ENCODE measurements at regions not wholly inside any gene's neighbourhood (a gene's known extent, or its start where the extent isn't known, plus 50 kb on each side); places are given as distances from the start of the nearest gene placed in this dataset.

GRCh38 chr18:67966224-67966623, 449.7 kb upstream of the DSEL start:
- DNase-seq (ENCODE audit: low spot score) = no peak

DNA sequence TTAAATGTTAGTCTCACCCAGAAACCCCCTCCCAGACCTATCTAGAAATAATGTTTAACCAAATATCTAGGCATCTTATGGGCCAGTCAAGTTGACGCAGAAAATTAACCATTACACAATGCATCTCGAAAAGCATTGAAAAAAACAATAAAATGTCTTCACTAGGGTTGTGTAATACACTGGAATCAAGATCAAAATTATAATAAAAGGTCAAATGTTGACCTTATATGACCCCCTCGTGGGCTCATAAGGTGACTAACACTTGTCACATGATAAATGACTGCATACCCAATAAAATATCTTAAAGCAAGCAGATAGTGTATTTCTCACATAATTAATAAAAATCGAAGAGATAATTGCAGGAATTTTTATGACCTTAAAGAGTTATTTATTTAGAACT, 447.9 kb upstream of the DSEL start:
- no peak for DNase-seq (ENCODE audit: low spot score)

DNA sequence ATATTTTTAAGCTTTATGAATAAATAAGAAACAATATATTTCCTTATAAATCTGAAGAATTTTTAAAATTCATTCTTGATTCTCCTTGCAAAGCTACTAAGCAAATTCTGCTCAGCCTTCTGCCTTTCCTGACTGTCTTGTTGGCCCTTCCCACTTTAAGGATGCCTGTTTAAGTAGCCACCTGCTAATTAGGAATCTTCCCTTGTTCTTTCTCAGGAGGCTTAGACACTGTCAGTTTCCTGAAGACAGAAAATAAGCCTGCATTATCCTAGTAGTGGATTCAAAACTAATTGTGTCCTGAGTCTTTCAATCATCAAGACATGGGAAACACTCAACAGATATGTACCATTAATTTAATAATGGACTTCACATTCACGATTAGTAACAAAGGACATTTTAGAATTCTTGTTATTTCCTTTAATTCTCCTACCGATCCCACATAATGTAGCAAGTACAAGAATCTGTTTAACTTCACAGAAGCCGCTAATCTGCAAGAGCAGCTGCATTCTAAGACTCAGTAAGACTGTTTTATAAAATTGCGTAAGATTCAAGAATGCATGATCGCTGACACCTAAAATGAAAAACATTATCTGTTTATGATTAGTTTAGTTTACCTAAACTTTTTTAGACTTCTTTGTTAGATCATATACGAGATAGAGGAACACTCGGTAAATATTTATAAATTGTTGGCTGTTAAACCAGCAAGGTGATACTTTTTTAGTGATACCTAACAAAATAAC, 445.4 kb upstream of the DSEL start:
- DNase-seq (ENCODE audit: low spot score) = no peak

DNA sequence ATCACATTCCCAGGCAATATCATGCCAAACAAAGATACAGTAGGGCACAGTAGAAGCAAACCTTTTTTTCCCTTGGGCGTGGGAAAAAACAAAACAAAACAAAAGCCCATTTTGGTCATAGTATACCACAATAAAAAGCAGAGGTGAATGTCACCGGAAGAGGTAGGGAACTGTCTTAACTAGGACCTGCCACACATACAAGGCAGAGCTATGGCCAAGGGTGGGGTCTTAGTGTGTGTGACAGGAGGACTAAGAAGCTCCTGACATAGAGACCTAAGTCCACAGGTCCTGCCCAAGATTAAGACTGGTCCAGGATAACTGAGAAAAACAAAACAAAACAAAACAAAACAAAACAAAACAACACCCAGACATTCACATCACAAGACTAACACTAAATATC, 441.2 kb upstream of the DSEL start:
- DNase-seq (ENCODE audit: low spot score) = no peak

- DNase-seq (ENCODE audit: low spot score) = no peak
These were observed 438.1 kb upstream of the DSEL start for GRCh38 chr18:67954594-67954993.

- DNase-seq (ENCODE audit: low spot score) = no peak
These were observed 434.6 kb upstream of the DSEL start for GRCh38 chr18:67951137-67951536.

GRCh38 chr18:67938660-67939059, 422.1 kb upstream of the DSEL start:
- no peak for DNase-seq (ENCODE audit: low spot score)

DNA sequence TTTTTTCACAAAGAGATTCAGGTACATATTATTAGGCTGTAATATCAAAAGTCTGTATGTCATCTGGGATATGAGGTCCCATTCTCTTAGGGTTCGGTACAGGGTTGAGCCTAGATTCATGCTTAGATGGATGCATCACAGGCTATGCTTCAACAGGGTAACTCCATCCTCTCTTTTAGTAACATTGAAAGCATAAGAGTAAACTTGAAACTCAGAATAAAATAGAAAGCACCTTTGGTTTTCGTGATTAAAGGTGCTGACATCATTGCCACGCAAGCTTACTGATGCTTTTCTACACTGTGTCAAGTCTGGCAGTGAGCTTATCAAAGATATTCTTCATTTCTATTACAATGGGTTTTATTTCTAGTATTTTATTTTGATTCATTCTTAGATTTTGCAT, 419.1 kb upstream of the DSEL start:
- DNase-seq (ENCODE audit: low spot score) = no peak

DNA sequence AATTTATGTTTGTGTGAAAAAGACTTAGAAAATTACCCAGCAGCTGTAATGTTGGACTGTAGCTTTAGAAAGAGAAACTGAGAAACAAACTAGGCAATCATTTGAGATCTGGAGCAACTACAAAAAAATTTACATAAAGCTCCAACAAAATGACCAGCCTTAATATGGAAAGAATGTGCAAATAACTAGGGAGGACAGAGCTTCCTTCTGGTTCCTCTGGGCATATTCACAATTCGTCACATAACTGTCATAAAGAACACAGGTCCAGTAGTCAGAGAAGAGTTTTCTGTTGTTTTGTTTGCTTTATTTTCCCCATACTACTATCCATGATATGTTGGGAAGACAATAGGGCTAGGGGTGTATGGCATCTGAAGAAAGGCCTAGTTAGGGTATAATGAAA, 416.8 kb upstream of the DSEL start:
- no peak for DNase-seq (ENCODE audit: low spot score)

DNA sequence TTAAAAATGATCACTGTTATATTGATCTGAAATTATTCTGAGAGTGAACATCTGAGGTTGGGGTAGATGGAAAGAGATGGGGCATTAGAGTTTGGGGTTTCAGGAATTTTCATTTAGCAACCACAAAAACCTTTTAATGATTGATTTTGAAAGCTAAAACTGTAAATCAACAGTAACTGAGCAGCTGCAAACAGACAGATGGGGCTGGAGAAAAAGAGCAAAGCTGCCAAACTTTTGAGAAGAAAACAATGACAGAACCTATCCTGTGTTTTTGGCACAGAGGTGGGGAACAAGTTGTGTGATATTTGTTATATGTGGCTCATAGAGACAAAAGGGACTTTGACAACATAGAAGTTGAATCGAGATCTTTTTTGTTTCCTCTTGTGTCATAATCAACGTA, 415.8 kb upstream of the DSEL start:
- no peak for DNase-seq (ENCODE audit: low spot score)

DNA sequence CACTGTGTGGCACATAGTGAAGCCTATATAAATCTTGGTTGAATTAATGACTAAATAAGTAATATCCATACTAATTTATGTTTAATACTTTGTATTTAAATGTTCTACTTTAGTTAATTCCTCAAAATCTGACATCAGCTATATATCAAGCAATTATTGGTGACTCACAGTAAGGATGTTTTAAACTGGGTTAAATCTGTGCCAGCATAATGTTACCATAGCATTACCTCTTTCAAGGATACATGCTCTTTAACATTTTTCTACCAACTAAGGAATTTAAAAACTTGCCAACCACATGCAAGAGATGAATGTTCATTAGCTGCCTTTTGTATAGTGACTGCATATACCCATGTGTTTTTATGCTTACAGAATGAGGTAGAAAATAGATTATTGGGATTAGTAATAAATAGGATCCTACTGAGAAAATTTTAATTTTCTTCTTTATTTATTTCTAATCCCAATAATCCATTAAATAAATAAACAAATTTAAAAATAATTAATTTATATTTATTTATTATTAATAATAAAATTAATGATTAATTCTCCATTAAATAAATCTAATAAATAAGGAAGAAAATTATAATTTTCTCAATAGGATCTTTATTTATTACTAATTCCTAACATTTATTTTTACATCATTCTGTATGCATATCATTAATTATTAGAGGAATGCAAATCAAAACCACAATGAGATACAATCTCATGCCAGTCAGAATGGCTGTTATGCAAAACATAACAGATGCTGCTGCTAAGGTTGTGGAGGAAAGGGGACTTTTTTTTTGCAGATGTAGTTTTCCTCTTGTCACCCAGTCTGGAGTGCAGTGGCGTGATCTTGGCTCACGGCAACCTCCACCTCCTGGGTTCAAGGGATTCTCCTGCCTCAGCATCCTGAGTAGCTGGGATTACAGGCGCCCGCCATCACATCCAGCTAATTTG, 410.7 kb upstream of the DSEL start:
- DNase-seq (ENCODE audit: low spot score) = no peak

- DNase-seq (ENCODE audit: low spot score) = no peak
These were observed 408.1 kb upstream of the DSEL start for GRCh38 chr18:67924656-67925055.

DNA sequence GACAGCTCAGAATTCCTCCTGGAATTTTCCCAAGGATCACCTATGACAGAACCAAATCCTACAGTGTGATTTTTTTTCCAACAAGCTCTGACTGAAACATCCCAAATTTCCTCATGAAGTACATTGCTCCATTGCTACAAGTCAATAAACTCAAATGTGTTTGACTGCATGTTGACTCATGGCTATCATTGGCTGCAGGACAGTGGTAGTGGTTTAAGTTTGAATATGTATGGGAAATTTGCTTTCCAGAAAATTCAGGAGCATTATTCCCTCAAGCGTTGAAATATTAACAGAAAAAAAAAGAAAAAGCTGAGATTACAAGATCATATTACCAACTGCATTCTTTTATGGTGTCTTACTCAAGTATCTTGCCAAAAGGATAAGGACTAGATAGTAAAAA, 402.8 kb upstream of the DSEL start:
- DNase-seq (ENCODE audit: low spot score) = no peak

DNA sequence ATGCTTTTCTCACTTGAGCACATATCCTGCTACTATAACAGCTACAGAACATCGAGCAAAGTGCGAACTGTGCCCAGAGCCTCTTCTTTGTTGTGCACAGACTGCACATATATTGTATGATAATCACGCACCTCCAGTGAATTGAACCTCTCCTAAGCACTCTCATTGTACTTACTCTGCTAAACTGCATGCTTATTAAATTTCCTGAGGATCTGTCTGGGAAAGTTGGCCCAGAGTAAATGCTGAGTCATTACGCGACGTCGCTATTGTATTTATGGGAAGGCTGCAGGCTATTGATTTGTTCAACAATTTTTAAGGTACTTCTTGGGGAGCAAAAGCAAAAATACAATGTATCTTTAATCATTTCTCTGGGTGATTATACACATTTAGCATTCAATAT, 399.6 kb upstream of the DSEL start:
- DNase-seq (ENCODE audit: low spot score) = no peak

- DNase-seq (ENCODE audit: low spot score) = no peak
These were observed 396.5 kb upstream of the DSEL start for GRCh38 chr18:67913040-67913439.

DNA sequence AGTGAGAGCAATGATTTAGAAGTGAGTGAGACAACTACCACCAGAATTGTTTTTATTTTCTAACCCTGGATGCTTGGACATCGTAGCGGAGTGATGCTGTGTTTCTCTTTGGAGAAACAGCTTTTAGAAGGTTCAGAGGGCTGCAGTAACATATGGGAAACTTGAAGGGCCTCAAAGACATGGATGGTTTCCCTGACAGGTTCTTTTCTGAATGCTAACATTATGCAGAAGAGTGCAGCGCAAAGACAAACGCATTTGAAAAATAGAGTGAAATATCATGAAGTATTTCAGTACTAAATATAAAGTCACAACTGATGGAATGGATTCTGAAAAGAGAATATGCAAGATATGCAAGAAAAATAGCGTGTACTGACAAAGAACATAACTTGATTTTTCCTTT, 385.1 kb upstream of the DSEL start:
- DNase-seq (ENCODE audit: low spot score) = no peak

DNA sequence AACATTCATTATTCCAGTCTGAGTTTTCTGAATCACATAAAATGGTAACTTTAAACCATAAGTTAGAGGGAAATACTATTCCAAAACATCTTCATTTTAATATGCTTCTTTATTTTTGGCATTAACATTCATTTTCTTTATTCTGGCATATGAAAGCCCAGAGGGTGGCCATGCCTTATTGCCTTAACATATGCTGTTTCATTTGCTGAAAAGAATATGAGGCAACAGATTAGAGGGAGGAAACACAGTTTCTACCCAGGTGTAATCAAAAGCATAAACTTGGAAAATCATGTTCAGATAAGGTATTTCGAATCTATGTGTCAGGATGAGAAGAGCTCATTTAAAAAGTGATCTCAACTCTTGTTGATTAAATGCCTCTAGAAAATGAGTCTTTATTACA, 379.9 kb upstream of the DSEL start:
- DNase-seq (ENCODE audit: low spot score) = no peak

GRCh38 chr18:67893916-67894315, 377.4 kb upstream of the DSEL start:
- no peak for DNase-seq (ENCODE audit: low spot score)

DNA sequence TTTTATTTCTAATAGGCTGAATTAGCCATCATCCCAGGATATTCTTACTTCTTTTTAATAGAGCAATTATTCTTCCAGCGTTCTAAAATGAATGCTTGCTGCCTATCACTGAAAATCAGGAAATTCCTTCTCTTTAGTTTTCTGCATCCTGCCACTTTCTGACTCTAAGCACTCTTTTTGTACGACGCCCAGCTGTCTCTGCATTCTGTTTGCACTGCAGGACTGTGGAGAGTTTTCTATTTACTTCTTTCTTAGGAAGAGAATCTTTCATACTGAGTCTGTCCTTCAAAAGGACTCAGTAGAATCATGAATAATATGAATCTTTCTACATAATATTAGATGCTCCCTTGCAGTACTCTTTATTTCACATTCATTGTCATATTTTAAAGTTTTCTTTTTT, 360.4 kb upstream of the DSEL start:
- no peak for DNase-seq (ENCODE audit: low spot score)

GRCh38 chr18:67875944-67876343, 359.4 kb upstream of the DSEL start:
- no peak for DNase-seq (ENCODE audit: low spot score)

DNA sequence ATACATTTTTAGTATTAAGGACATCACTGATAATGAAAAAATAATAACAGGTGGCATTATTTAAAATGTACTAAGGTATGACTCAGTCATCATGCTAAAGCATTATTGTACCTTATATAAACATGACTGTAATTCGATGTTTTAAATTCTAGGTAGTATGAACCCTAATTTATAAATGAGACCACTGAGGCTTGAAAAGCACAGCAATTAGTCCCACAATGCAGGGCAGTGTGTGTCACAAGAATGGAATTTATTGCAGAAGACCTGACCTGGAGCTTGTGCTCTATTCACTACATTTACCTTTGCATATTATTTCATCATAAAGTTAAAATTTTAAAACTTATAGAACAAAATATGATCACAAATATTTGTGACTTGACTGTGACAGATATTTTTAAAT, 358.5 kb upstream of the DSEL start:
- no peak for DNase-seq (ENCODE audit: low spot score)

DNA sequence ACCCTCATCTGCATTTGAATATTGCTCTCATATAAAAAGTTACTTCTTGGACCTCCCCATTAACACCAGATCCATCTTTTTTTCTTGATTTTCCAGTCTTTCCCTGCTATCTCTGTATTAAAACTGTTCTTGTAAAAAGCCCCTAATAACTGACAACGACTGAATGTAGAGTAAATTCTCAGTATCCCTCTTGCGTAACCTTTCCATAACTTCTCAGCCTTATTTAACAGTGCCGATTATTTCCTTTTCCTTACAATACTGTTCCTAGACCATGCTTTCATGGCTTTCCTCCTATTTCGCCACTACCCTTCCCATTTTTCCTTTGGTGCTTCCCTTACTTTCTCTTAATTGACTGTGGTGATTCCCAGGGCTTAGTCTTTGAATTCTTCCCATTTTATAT, 348.9 kb upstream of the DSEL start:
- DNase-seq (ENCODE audit: low spot score) = no peak

- DNase-seq (ENCODE audit: low spot score) = no peak
These were observed 348.3 kb upstream of the DSEL start for GRCh38 chr18:67864677-67865340.
